HG03439 (cell line): ENCODE measurements at regions not wholly inside any gene's neighbourhood (a gene's known extent, or its start where the extent isn't known, plus 50 kb on each side); places are given as distances from the start of the nearest gene placed in this dataset.
"Not testable (repeated sequence)": the region's sequence is repeated elsewhere in the genome, so short reads cannot be mapped to it uniquely, and the experiment has no call there.

ENCODE experiments used
- ATAC-seq: cut with Tn5 transposase; IDR thresholded peaks from one replicate; pipeline ENCODE4 v1.9.1; 2021; ENCODE audit warnings: mild to moderate bottlenecking, moderate library complexity; ENCODE audit not compliant: unreplicated experiment

DNA sequence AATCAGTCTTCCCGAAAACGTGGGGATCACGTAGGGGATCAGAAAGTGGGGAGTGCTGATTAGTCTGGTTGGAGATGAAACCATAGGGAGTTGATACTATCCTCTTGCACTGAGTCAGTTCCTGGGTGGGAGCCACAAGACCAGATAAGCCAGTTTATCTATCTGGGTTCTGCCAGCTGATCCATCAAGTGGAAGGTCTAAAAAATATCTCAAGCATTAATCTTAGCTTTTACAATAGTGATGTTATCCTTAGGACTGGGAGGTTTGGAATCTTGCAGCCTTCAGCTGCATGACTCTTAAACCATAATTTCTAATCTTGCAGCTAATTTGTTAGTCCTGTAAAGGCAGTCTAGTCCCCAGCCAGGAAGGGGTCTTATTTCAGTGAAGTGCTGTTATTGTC lies 2474.2 kb downstream of the PCDH9 start:
- ATAC-seq, result no peak

DNA sequence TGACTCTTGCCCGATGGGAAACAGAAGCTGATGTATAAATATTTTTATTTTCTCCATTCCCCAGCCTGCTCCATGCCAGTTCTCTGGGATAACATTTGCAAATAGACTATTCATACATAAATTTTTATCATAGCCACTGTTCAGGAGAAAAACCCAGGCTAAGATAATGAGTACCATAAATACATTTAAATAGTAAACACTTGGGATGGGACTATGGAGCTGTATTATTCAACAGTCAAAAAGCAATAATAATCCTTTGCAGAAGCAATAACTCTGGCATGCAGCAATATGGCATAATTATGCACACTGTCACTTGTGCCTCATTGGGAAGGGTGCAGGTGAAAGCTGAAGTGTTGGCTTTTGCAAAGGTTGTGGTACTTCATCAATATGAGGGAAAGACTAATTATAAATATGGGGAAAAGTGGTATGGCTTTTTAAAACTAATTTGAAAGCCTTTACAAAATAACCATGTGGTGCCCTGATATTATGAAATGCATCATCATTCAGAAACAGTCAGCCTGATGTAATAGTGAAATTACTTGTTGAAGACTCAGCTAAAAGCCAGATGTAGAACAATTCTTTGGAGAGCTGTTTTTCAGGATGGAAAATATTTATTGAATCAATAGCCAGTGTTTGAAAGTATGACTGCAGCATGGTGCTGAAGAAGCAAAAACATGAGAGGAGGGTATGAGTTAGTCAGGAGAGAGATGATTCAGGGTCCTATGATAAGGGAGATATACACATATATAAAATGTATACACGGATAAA lies 2476.7 kb downstream of the PCDH9 start:
- no peak for ATAC-seq

DNA sequence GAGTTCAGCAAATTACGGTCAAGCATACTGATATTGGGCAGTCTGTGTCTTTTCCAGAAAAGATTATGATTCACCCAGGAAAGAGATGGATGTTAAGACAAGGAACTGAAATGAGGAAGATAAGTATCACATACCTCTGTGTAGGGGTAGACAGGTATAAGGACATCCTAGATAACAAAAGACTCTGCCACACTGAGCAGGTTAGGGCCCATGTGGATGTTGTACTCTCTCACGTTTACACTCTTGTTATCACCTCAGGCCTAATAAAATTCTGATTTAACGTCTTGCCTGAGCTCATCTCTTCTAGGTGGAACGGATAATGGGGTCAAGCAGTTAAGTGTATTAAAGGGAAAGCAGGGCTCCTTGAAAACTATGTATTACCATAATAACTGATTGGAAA lies 2480.8 kb downstream of the PCDH9 start:
- ATAC-seq, result no peak

DNA sequence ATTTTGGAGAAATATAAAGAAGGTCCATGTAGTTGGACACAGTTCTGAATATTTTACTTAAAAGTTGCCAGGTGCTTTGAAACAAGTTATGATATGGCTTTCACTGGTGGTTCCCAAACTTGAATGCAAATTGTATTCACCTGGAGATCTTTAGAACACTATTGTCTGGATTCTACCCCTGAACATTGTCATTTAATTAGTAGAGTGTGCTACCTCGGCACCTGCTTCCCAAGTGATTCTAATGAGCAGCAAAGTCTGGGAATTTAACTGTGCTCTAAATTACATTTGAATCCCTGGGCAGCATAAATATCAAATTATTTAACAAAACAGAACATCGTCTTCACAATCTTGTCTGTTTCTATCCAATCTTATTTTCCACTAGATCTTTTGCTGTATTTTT lies 2483.3 kb downstream of the PCDH9 start:
- no peak for ATAC-seq

DNA sequence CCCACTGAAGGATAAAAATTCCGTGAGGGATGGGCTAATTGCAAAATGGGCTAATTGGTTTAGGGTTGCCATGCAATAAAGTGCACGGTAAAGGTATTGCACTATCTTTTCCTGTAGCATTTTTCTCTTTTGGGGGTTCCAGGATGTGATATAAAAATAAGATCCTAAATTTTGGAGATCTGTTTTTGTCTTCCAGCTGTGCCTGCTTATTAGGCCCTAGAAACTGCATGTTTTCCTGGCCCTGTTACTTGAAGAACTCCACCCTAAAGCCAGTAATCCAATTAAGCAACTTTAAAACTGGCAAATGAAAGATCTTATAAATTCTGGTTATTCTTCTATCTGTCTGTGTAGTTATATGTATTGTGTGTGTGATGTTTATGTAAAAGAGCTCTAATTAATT lies 2489.6 kb downstream of the PCDH9 start:
- ATAC-seq, result no peak

DNA sequence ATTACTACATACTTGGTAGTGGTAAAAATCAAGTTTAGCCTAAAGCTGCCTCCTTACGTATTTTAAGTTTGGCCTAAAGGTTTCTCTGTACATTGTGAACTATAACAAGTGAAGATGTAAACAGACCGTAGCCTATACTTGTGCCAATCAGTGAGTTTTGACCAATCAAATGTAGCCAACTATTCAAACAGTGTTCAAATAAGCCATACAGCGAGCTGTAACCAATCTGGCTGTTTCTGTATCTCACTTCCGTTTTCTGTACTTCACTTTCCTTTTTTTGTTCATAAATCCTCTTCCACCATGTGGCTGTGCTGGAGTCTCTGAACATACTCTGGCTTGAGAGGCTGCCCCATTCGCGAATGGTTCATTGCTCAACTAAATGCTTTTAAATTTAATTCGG lies 2504.6 kb downstream of the PCDH9 start:
- ATAC-seq, result no peak

DNA sequence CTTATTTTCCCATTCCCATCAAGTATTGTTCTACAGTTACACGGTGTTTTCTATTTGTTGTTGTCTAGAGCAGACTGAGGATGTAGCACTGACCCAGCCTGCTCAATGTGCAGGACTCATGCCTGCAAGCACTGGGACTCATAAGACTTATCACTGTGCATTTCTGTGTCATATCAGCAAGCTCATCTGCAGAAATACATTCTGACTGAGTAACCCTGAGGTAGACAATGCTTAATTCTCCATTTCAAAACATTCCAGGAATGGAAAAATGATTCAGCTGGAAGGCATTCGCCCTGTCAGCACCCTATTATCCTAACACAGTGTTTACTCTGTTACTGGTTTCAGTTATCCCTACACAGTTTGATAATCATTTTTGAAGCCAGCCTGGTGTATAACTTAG lies 2506.4 kb downstream of the PCDH9 start:
- no peak for ATAC-seq

DNA sequence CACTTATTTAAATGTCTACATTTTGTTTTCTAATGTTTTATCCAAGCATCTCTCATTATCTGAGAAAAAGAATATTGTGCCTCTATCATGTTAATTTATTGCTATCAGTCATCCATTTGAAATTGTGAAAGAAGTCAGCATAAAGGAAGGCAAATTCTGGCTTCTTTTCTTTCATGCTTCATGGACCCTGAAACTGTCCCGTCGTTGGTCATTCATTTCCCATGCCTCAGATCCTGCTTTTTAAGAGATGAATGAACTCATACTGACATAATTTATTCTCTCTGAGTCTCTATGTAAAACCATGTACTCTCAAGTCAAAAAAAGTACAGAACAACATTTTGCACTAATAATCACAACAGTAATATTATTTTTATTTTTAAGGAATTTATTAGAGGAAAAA lies 2512.0 kb downstream of the PCDH9 start:
- no peak for ATAC-seq

DNA sequence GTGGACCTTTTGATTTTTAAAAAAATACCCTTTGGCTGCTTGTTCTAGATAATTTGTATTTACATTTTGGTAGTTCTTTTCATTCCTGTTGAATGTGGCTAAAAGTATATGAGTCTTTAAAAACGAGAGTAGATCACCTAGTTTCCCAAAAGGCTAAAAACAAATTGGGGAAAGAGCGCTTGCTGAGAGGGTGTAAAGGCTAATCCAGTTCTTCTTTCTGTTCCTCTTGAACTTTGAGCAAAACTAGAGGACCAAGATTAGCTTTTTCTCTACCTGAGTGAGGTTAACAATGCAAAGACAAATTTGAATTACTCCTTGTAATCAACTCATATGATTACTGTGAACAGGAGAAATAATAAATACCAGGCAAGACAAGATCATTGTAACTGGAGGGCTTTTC lies 2513.2 kb downstream of the PCDH9 start:
- ATAC-seq, result no peak

DNA sequence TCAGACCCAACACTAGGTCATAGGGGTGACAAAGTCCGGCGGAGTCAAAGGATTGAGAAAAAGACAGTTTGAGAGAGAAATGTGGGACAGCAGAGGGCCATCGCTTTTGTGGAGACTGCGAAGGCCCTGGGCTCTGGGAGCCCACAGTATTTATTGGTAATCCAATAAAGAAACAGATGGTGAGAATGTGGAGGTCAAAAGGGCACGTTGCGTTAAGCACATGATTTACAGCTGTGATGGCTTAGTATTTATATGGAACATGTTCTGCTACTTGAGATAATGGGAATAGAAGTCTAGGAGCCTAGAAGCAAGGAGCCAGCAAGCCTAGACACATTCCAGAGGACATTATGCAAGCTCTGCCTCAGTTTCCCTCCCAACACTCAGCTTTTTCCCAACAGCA lies 2521.1 kb downstream of the PCDH9 start:
- no peak for ATAC-seq

DNA sequence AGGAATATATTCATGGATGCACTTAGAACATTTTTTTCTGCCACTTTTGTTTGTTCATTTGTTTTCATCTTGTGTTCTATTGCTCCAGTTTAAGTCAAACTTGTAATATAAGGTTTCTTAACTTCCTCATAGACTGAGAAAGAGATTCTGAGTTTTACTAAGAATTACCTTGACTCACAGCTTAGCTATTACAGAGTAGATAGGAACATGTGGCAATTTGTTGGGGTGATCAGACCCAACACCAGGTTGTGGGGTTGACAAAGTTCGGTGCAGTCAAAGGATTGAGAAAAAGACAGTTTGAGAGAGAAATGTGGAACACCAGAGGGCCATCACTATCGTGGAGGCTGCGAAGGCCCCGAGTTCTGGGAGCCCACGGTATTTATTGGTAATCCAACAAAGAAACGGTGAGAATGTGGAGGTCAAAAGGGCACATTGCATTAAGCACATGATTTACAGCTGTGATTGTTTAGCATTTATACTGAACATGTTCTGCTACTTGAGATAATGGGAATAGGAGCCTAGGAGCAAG lies 2526.0 kb downstream of the PCDH9 start:
- ATAC-seq, result no peak

DNA sequence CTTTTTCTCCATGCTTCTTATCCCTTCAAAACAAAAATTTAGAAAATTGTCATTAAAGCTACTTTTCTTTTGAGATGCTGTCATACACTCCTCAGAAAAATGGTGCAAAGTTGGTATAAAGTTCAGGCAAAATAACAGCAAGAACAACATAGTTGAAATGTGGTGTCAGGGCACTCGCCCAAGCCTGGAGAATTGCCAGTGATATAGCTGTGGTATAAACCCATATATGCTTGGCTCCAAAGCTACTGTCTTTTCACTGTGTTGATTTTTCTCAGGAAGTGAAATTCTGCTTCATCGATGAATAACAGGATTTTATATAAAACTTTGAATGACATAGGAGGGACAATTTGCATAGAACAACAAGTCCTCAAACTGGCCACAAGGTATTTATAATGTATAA lies 2532.9 kb downstream of the PCDH9 start:
- no peak for ATAC-seq

DNA sequence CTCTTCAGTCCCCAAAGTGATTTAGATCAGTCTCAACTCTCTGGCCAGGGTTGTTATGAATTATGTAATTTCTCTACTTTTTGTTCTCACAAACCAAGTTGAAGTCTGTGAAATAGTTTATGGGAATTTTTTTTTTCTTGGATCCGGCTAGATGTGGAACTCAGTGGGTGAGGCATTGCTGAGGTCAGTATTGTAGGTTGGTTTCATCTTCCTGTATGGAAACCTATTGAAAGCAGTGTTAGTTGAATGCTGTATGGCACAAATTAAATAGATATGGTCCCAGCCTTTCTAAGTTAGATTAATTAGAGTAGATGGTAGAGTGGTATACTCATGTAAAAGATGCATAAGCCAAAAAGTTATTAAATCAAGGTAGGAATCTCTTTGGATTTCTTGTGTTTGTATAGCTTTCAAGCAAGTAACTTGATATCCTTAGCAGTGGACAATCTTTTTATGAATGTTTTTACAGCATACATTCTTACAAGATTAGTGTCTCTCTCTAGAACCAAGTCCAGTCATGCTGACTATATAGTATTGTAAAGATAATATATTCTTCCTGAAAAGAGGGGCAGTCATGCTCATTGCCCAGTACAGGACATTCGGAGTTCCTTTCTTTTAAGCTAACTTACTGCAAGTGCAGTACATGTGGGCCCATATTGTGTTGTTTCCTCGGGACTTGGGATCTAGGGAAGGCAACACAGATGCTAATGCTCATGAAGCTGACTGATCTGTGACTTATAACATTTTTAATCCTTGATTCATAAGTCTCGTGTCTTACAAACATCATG lies 2541.1 kb downstream of the PCDH9 start:
- no peak for ATAC-seq

DNA sequence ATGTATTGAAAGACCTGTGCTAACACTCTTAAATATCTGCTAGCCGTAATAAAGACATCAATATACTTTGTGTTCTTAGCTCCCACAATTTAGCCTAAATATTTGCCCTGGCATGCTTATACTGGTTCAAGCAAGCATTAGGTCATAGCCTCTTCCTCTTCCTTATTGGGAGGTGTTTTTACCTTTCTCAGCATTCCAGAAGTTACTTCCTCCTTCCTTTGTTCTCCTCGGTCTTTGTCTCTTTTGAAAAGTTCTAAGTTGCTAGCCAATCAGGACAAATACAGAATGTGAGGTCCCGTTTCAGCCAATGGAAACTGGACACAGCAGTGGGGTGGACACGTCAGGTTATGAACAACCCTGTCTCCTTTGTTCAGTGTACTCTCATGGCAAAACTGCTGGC lies 2543.6 kb downstream of the PCDH9 start:
- not testable (repeated sequence) for ATAC-seq

DNA sequence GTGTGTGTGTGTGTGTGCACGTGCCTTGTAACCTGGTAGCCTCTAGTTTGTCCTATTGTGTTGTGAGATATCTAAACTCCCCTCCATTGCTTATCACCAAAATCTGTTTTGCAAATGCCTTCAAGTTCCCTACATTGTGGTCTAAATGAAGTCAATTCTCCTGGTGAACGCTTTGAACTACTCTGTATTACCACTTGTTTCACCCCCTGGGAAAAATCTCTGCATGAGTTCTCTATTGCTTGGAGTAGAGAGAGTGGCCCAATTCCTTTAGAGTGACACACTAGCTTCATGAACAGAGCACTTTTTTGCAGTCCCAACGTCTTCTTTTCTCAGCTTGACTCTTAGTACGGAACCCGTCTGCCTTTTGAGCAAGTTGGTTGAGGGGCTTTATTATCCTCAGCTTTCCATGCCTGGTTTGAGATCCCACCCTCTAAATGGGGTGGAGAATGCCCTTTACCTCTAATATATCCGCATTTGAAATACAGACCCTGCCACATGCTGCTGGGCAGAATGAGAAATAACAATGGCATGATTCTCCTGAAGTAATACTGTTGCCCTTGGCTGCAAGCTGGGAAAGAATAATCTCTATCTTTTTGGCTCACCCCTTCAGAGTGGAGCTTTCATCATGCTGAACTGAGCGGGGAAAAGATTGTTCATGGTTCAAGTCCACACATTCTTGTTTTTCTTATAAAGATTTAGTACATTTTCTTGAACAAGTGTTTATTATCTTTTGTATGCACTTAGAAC lies 2545.3 kb downstream of the PCDH9 start:
- ATAC-seq, result no peak

DNA sequence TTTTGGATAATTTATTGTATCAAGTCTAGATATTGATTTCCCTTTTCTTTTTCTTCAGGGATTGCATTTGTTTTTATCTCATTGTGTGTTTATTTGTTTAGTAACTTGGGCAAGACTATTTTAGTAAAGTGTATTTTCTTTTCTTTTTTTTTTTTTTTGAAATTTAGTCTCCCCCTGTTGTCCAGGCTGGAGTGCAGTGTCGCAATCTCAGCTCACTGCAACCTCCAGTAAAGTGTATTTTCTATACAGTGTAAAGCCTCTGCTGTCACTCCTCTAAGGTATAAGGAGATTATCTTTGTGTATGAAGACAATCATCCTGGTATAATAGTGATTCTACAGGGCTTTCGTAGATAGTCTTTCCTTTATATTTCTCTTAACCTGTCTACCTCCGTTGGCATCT lies 2546.0 kb downstream of the PCDH9 start:
- ATAC-seq, result no peak

DNA sequence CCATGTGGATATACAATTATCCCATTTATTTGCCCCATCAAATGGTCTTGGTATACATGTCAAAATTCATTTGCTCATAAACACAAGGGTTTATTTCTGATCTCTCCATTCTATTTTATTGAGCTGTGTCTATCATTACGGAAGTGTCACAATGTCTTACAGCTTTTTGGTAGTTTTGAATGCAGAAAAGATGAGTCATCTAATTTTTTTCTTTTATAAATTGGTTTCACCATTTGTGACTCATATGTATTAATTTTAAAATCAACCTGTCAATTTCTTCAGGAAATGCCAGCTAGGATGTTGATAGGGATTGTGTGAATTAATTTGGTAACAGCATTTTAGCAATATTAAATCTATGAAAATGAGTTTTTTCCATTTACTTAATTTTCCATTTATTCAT lies 2549.4 kb downstream of the PCDH9 start:
- no peak for ATAC-seq

DNA sequence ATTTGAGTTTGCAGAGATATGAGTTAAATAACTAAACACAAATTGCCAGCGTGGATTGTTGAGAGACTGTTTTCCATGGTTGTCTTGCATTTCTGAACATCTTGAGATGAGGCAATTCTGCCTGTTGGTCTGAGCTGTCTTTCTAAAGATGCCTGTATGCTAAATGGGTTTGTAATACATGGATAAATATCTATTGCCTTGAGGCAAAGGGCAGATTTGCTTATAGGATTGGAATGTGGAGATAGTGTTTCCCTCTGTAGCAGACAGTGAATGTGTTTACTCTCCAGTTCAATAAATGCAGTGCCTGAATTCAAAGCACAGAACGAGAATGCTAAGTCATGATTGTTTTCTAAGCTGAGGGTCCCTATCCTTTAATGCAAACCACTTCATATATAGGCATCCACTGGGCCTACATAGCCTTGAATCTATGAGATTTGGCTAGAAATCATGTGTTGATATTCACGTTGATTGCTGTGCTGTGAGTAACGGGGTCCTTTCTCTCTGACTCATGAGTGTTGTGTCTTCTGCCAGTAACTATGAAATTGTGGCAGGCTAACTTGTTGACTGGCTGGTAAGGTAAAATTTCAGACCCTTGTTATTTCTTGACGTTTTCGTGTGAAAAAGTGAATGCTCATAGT lies 2554.8 kb downstream of the PCDH9 start:
- ATAC-seq, result no peak

DNA sequence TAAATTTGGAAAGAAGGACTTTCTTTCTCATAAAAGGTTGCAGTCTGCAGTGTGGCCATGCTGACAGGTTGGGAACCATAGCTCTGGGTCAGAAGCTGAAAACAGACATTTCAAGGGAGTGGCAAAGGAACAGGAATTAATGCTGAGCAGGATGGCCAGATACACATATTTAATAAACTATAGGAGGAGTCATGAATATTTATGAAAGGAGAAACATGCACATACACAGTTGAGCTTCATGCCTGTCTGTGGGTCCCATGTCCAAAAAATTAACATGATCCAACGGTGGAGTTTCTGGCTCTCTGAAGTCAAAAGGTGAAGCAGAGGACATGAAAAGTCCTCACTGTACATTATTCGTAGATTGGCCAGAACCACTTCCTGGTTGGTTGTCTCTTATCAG lies 2556.0 kb downstream of the PCDH9 start:
- no peak for ATAC-seq

DNA sequence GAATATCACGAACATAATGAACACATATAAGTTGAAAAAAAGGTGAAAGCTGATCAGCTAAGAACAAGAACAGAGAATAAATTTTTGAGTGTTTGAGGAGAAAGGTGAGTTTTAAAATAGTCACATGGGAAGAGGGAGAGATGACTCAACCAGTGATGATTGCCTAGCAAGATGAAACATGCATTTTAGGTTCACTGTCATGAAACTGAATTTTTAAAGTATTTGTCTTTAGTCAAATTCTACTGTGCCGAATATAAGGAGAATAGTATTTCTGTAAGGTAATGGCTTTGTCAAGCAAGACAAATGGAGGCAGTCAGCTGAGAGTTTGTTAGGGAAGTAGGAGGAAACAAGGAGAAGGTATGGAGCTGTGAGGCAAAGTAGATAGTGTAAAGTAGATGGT lies 2557.4 kb downstream of the PCDH9 start:
- ATAC-seq, result no peak
